Spleen (tissue), 11 donors: ENCODE measurements at regions not wholly inside any gene's neighbourhood (a gene's known extent, or its start where the extent isn't known, plus 50 kb on each side); places are given as distances from the start of the nearest gene placed in this dataset.

Experiments
- DNase-seq: peaks from one replicate; pipeline ENCODE4 v3.0.0-alpha.2; 2020
- H3K27ac ChIP-seq, 8 donors: fragments of 200-600 bp; sonication (generic) in 7 of 8; 1 replicate in 4 of 8; 2 replicates in 4 of 8; pipeline versions ENCODE4 v1.5.0 to v1.8.0; 2016 to 2021; ENCODE audit warnings: inconsistent platforms in 4 of 8, mild to moderate bottlenecking in 4 of 8, moderate library complexity in 1 of 8
- H3K27me3 ChIP-seq, 7 donors: fragments of 200-600 bp; sonication (generic) in 6 of 7; replicated peaks in 1 of 7; 1 replicate in 4 of 7; 2 replicates in 3 of 7; pipeline versions ENCODE4 v1.5.0 to v1.8.0; 2016 to 2021; ENCODE audit warnings: inconsistent platforms in 3 of 7, mild to moderate bottlenecking in 1 of 7
- H3K36me3 ChIP-seq, 6 donors: fragments of 200-600 bp; sonication (generic) in 5 of 6; 1 replicate in 4 of 6; 2 replicates in 2 of 6; pipeline versions ENCODE4 v1.5.0 to v1.8.0; 2016 to 2021; ENCODE audit warnings: inconsistent platforms in 2 of 6
- H3K4me1 ChIP-seq, 6 donors: fragments of 200-600 bp; sonication (generic) in 5 of 6; 1 replicate in 3 of 6; 2 replicates in 3 of 6; pipeline versions ENCODE4 v1.5.0 to v1.8.0; 2016 to 2021; ENCODE audit warnings: inconsistent platforms in 3 of 6
- H3K4me3 ChIP-seq, 8 donors: fragments of 200-600 bp; sonication (generic) in 7 of 8; 1 replicate in 4 of 8; 2 replicates in 4 of 8; pipeline versions ENCODE4 v1.5.0 to v1.8.0; 2016 to 2021; ENCODE audit warnings: inconsistent platforms in 4 of 8, mild to moderate bottlenecking in 4 of 8, moderate library complexity in 2 of 8
- H3K9me3 ChIP-seq, 8 donors: fragments of 200-600 bp; sonication (generic) in 7 of 8; 1 replicate in 4 of 8; 2 replicates in 4 of 8; pipeline versions ENCODE4 v1.5.0 to v1.8.0; 2016 to 2021; ENCODE audit warnings: inconsistent platforms in 4 of 8
- CTCF ChIP-seq, 11 experiments: fragments of 200-600 bp in 7 of 11; fragments of 450-650 bp in 4 of 11; sonication (generic) in 4 of 11; IDR thresholded peaks in 8 of 11; conservative IDR thresholded peaks in 3 of 11; 1 replicate in 7 of 11; 2 replicates in 4 of 11; pipeline versions ENCODE4 v1.4.0 to v1.8.0; 2016 to 2021; ENCODE audit warnings: antibody characterized with exemption in 11 of 11, inconsistent platforms in 4 of 11, mild to moderate bottlenecking in 1 of 11
- POLR2A ChIP-seq, 3 donors: fragments of 450-650 bp; IDR thresholded peaks; one replicate each; pipeline ENCODE4 v1.5.1; 2017; ENCODE audit warnings: antibody characterized with exemption in 3 of 3, mild to moderate bottlenecking in 1 of 3
- POLR2AphosphoS5 ChIP-seq, 3 donors: sonication (generic); formaldehyde crosslinking; IDR thresholded peaks; one replicate each; pipeline ENCODE4 v1.5.1; 2017; ENCODE audit warnings: antibody characterized with exemption in 3 of 3
- WGBS, 5 donors: extraction: QIAGEN DNeasy Blood & Tissue Kit in 3 of 5; methylation state at CpG; one replicate each; pipeline versions ENCODE4 v1.1.5 to v1.1.7; 2013 to 2018; 5-methylcytosine and 5-hydroxymethylcytosine counted together
- intact Hi-C: fragments of 100-400 bp; cut with DNase I; formaldehyde crosslinking; loops from one replicate; pipeline ENCODE4 v1.15.0; 2023; ENCODE audit warnings: low total_unique reads
- donor health status: healthy with polysubstance abuse.
- donor health status: DM: no; HTN: no; CAD: no; lungs with moderate emphysema.
- donor health status: DM: no; HTN: no; CAD: no.
- donor health status: Bipolar disorder and iron deficiency.
- donor health status: healthy.
- donor health status: DM: no; HTN: no; CAD: no.
- donor health status: DM: yes; HTN: yes; CAD: no.

GRCh38 chr4:31516520-31516919 is 796.4 kb downstream of the PCDH7 start:
- no peak for DNase-seq
- Histone ChIP-seq H3K27me3 (no peaks in the 10 kb centered on the region), H3K36me3 (no peaks in the 10 kb centered on the region), H3K4me3 (no peak overlapping the region), H3K27ac (no peak overlapping the region), H3K9me3 (peaks cover 0 to 11% (median 0%) of the 10 kb centered on the region in 8 donors), H3K4me1 (no peaks in the 10 kb centered on the region)
- no peak for TF ChIP-seq POLR2A (IDR thresholded peaks at IDR 0.05)
- TF ChIP-seq POLR2AphosphoS5 (IDR thresholded peaks at IDR 0.05) = no peak
- no peak for TF ChIP-seq CTCF (IDR thresholded peaks at IDR 0.05 in 8 of 11, conservative IDR thresholded peaks at IDR 0.05 in 3 of 11)
- intact Hi-C loops = no loop called here
- 58 to 94% (median 75%) methylated on average over 1 of the region's 1 CpG for WGBS, 5 donors

DNA sequence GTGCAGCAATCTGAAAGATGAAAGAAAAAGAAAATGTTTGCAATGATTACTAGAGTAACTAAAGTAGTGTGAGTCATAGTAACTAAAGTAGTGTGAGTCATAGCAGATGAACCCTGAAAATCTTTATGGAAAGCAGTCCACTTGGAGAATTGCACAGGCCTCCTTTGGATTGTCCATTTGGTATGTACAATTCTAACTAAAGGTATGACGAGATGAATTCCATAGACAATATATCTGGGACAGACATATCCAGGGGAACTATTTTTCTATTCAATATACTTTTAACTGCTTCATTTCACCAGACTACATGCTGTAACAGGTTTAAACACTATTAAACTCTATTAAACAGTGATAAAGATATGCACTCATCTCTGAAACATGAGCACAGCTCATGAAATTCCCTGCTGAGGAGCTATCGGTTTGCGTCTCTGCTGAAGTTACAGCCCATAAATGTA is 798.7 kb downstream of the PCDH7 start:
- Histone ChIP-seq H3K4me3 (no peak overlapping the region), H3K27ac (no peak overlapping the region), H3K4me1 (no peaks in the 10 kb centered on the region), H3K9me3 (peaks cover 0 to 21% (median 14%) of the 10 kb centered on the region in 8 donors), H3K36me3 (no peaks in the 10 kb centered on the region), H3K27me3 (no peaks in the 10 kb centered on the region)
- DNase-seq = no peak
- WGBS, 5 donors = 87 to 96% (median 93%) methylated on average over 3 of the region's 3 CpGs
- no peak for TF ChIP-seq POLR2AphosphoS5 (IDR thresholded peaks at IDR 0.05)
- TF ChIP-seq CTCF (IDR thresholded peaks at IDR 0.05 in 8 of 11, conservative IDR thresholded peaks at IDR 0.05 in 3 of 11) = no peak
- no peak for TF ChIP-seq POLR2A (IDR thresholded peaks at IDR 0.05)
- intact Hi-C loops = no loop called here

GRCh38 chr4:31530555-31530954 is 810.4 kb downstream of the PCDH7 start:
- no peak overlapping the region for H3K4me3 ChIP-seq
- WGBS, 5 donors = 76 to 91% (median 86%) methylated on average over 3 of the region's 3 CpGs
- DNase-seq = no peak
- H3K27me3 ChIP-seq = no peaks in the 10 kb centered on the region
- intact Hi-C loops = no loop called here
- no peaks in the 10 kb centered on the region for H3K36me3 ChIP-seq
- no peak overlapping the region for H3K27ac ChIP-seq
- no peaks in the 10 kb centered on the region for H3K4me1 ChIP-seq
- H3K9me3 ChIP-seq = peaks cover 3 to 68% (median 42%) of the 10 kb centered on the region in 8 donors
- TF ChIP-seq CTCF (IDR thresholded peaks at IDR 0.05 in 8 of 11, conservative IDR thresholded peaks at IDR 0.05 in 3 of 11) = no peak
- no peak for TF ChIP-seq POLR2A (IDR thresholded peaks at IDR 0.05)
- TF ChIP-seq POLR2AphosphoS5 (IDR thresholded peaks at IDR 0.05) = no peak

DNA sequence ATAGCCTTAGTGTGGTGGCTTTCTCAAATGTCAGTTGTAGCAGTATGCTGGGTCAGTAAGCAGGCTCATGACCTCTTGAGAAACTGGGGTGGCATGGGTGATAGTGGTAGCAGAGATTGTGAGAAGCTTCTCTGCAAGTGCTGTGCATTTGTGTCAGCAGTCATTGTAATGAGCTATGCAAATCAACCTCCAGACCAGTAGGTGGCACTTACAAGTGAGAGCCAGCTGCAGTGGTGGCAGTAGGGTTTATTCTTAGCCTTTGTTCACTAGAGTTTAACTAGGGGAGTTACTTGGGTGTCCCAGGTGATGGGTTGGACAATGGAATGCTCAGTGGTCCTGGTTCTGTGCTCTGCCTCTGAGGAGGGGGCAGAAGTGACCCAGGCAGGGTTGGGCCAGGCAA is 818.7 kb downstream of the PCDH7 start:
- H3K27ac ChIP-seq = no peak overlapping the region
- H3K36me3 ChIP-seq = no peaks in the 10 kb centered on the region
- H3K4me1 ChIP-seq = no peaks in the 10 kb centered on the region
- DNase-seq = no peak
- peaks cover 0 to 32% (median 14%) of the 10 kb centered on the region in 8 donors for H3K9me3 ChIP-seq
- no peak overlapping the region for H3K4me3 ChIP-seq
- intact Hi-C loops = no loop called here
- H3K27me3 ChIP-seq = no peaks in the 10 kb centered on the region
- no peak for TF ChIP-seq POLR2AphosphoS5 (IDR thresholded peaks at IDR 0.05)
- no peak for TF ChIP-seq CTCF (IDR thresholded peaks at IDR 0.05 in 8 of 11, conservative IDR thresholded peaks at IDR 0.05 in 3 of 11)
